ENCODE measurements at regions not wholly inside any gene's neighbourhood (a gene's known extent, or its start where the extent isn't known, plus 50 kb on each side); places are given as distances from the start of the nearest gene placed in this dataset.

DNA sequence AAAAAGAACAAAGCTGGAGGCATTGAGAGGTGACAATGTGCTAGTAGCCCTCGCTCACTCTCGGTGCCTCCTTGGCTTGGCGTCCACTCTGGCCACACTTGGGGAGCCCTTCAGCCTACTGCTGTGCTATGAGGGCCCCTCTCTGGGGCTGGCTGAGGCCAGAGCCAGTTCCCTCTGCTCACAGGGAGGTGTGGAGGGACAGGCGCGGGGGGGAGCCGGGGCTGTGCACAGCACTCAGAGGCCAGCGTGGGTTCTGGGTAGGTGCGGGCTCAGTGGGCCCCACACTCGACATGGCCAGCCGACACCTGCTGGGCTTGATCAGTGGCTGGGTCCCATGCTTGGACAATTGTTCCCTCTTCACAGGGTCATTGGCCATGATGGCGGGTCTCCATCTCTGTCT lies 202.5 kb upstream of the GRAMD2B start:
- in situ Hi-C loops (cut with HindIII; ENCODE audit: low pct_unique_long_range_greater_than_20kb, low sequenced_read_pairs): no loop called here
- Histone ChIP-seq H3K9me3 (ENCODE audit: control insufficient read depth, insufficient read depth, low read depth, low read length) (no peaks in the 10 kb centered on the region), H3K27me3 (ENCODE audit: control insufficient read depth, insufficient read depth, low read length) (no peaks in the 10 kb centered on the region), H3K4me1 (ENCODE audit: control insufficient read depth, insufficient read depth, low read length) (no peaks in the 10 kb centered on the region), H3K36me3 (ENCODE audit: control insufficient read depth, insufficient read depth, low read length) (no peaks in the 10 kb centered on the region), H3K4me3 (ENCODE audit: low read depth in 2 of 2, low read length in 2 of 2) (no peak overlapping the region), H3K27ac (ENCODE audit: low read length) (no peak overlapping the region)
- DNase-seq (ENCODE audit: low read depth, low spot score): no peak
- BruUV-seq (replicated peaks): no TSS peak
- TF ChIP-seq SIN3A (IDR thresholded peaks at IDR 0.05; ENCODE audit: borderline replicate concordance, insufficient read depth, low read depth, low read length) (no peak), POLR2AphosphoS5 (IDR thresholded peaks at IDR 0.05; ENCODE audit: low read depth, low read length) (no peak), TCF7L2 (IDR thresholded peaks at IDR 0.05; ENCODE audit: low read depth, low read length) (no peak)
- TF ChIP-seq, protein P1, sequence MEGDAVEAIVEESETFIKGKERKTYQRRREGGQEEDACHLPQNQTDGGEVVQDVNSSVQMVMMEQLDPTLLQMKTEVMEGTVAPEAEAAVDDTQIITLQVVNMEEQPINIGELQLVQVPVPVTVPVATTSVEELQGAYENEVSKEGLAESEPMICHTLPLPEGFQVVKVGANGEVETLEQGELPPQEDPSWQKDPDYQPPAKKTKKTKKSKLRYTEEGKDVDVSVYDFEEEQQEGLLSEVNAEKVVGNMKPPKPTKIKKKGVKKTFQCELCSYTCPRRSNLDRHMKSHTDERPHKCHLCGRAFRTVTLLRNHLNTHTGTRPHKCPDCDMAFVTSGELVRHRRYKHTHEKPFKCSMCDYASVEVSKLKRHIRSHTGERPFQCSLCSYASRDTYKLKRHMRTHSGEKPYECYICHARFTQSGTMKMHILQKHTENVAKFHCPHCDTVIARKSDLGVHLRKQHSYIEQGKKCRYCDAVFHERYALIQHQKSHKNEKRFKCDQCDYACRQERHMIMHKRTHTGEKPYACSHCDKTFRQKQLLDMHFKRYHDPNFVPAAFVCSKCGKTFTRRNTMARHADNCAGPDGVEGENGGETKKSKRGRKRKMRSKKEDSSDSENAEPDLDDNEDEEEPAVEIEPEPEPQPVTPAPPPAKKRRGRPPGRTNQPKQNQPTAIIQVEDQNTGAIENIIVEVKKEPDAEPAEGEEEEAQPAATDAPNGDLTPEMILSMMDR (IDR thresholded peaks at IDR 0.05): no peak
- TF ChIP-seq, protein P2, sequence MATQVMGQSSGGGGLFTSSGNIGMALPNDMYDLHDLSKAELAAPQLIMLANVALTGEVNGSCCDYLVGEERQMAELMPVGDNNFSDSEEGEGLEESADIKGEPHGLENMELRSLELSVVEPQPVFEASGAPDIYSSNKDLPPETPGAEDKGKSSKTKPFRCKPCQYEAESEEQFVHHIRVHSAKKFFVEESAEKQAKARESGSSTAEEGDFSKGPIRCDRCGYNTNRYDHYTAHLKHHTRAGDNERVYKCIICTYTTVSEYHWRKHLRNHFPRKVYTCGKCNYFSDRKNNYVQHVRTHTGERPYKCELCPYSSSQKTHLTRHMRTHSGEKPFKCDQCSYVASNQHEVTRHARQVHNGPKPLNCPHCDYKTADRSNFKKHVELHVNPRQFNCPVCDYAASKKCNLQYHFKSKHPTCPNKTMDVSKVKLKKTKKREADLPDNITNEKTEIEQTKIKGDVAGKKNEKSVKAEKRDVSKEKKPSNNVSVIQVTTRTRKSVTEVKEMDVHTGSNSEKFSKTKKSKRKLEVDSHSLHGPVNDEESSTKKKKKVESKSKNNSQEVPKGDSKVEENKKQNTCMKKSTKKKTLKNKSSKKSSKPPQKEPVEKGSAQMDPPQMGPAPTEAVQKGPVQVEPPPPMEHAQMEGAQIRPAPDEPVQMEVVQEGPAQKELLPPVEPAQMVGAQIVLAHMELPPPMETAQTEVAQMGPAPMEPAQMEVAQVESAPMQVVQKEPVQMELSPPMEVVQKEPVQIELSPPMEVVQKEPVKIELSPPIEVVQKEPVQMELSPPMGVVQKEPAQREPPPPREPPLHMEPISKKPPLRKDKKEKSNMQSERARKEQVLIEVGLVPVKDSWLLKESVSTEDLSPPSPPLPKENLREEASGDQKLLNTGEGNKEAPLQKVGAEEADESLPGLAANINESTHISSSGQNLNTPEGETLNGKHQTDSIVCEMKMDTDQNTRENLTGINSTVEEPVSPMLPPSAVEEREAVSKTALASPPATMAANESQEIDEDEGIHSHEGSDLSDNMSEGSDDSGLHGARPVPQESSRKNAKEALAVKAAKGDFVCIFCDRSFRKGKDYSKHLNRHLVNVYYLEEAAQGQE (IDR thresholded peaks at IDR 0.05; ENCODE audit: insufficient read depth in 1 of 2, low read depth in 2 of 2, low read length in 1 of 2): no peak
- ChIA-PET CTCF (no interaction called here), POLR2A (no interaction called here)
- no peak for ATAC-seq
- intact Hi-C loops (cut with micrococcal nuclease; ENCODE audit: unreplicated experiment): no loop called here

GRCh38 chr5:126228934-126229333 lies 194.3 kb upstream of the GRAMD2B start:
- Histone ChIP-seq H3K4me3 (ENCODE audit: low read depth in 2 of 2, low read length in 2 of 2) (no peak overlapping the region), H3K4me1 (ENCODE audit: control insufficient read depth, insufficient read depth, low read length) (no peaks in the 10 kb centered on the region), H3K36me3 (ENCODE audit: control insufficient read depth, insufficient read depth, low read length) (no peaks in the 10 kb centered on the region), H3K27ac (ENCODE audit: low read length) (no peak overlapping the region), H3K27me3 (ENCODE audit: control insufficient read depth, insufficient read depth, low read length) (no peaks in the 10 kb centered on the region), H3K9me3 (ENCODE audit: control insufficient read depth, insufficient read depth, low read depth, low read length) (no peaks in the 10 kb centered on the region; the same call in 1 of the 2 replicates)
- in situ Hi-C loops (cut with HindIII; ENCODE audit: low pct_unique_long_range_greater_than_20kb, low sequenced_read_pairs) (no loop called here), intact Hi-C loops (cut with micrococcal nuclease; ENCODE audit: unreplicated experiment) (no loop called here)
- BruUV-seq (replicated peaks): no TSS peak
- POLR2A ChIA-PET: no interaction called here
- TF ChIP-seq, protein P2 (IDR thresholded peaks at IDR 0.05; ENCODE audit: insufficient read depth in 1 of 2, low read depth in 2 of 2, low read length in 1 of 2): no peak
- DNase-seq (ENCODE audit: low read depth, low spot score): no peak
- no peak for ATAC-seq
- CTCF ChIA-PET: no interaction called here
